GM23338 (cell line): ENCODE measurements at regions not wholly inside any gene's neighbourhood (a gene's known extent, or its start where the extent isn't known, plus 50 kb on each side); places are given as distances from the start of the nearest gene placed in this dataset.

Experiments used
- CREB1 ChIP-seq: fragments of 250-450 bp; sonication (Bioruptor Pico); IDR thresholded peaks from 2 replicates; pipeline ENCODE4 v1.5.0; 2020; ENCODE audit warnings: low read depth, mild to moderate bottlenecking, moderate library complexity
- CTCF ChIP-seq, 2 experiments: fragments of 200-600 bp in 1 of 2; sonication (generic) in 1 of 2; conservative IDR thresholded peaks; 2 replicates each; pipeline versions ENCODE4 v1.5.1 to v1.6.1; 2016 to 2017; ENCODE audit warnings: antibody characterized with exemption in 2 of 2, low read depth in 2 of 2, mild to moderate bottlenecking in 2 of 2, moderate library complexity in 1 of 2
- ETS1 ChIP-seq: IDR thresholded peaks from 2 replicates; pipeline ENCODE4 v1.6.1; 2016; ENCODE audit warnings: antibody characterized with exemption
- EZH2 ChIP-seq: fragments of 200-600 bp; sonication (generic); IDR thresholded peaks from one replicate; pipeline ENCODE4 v1.8.0; 2017; ENCODE audit warnings: antibody characterized with exemption, mild to moderate bottlenecking, low read depth; ENCODE audit not compliant: unreplicated experiment
- EZH2phosphoT487 ChIP-seq: fragments of 200-600 bp; sonication (generic); IDR thresholded peaks from one replicate; pipeline ENCODE4 v1.8.1; 2018; ENCODE audit warnings: antibody characterized with exemption; ENCODE audit not compliant: unreplicated experiment
- POLR2AphosphoS5 ChIP-seq: IDR thresholded peaks from 2 replicates; pipeline ENCODE4 v1.6.1; 2016; ENCODE audit warnings: antibody characterized with exemption, low read depth
- REST ChIP-seq: IDR thresholded peaks from one replicate; pipeline ENCODE4 v1.6.1; 2018; ENCODE audit warnings: antibody characterized with exemption; ENCODE audit not compliant: unreplicated experiment
- STAT1 ChIP-seq: IDR thresholded peaks from one replicate; pipeline ENCODE4 v1.6.1; 2016; ENCODE audit warnings: antibody characterized with exemption; ENCODE audit not compliant: unreplicated experiment
- ZNF114 ChIP-seq: fragments of 250-450 bp; sonication (Bioruptor Pico); IDR thresholded peaks from 2 replicates; pipeline ENCODE4 v1.5.0; 2020; ENCODE audit warnings: mild to moderate bottlenecking, moderate library complexity
- ZNF331 ChIP-seq: fragments of 250-450 bp; sonication (Bioruptor Pico); IDR thresholded peaks from 2 replicates; pipeline ENCODE4 v1.5.0; 2020; ENCODE audit warnings: low read depth, mild to moderate bottlenecking, moderate library complexity

- TF ChIP-seq CTCF (conservative IDR thresholded peaks at IDR 0.05; ENCODE audit: low read depth in 2 of 2), result no peak
- TF ChIP-seq STAT1, result no peak
- no peak for TF ChIP-seq POLR2AphosphoS5
- no peak for TF ChIP-seq REST
- TF ChIP-seq EZH2phosphoT487, result no peak
- no peak for TF ChIP-seq EZH2
- no peak for TF ChIP-seq CREB1 (CRISPR knock-in tag)
- no peak for TF ChIP-seq ZNF331
- no peak for TF ChIP-seq ETS1
- TF ChIP-seq ZNF114 (CRISPR knock-in tag), result no peak
Measured at GRCh38 chr5:57711946-57712345, 229.3 kb upstream of the ACTBL2 start.
